Keratinocyte (primary cell): ENCODE measurements at regions not wholly inside any gene's neighbourhood (a gene's known extent, or its start where the extent isn't known, plus 50 kb on each side); places are given as distances from the start of the nearest gene placed in this dataset.

Source experiments
- CTCF ChIP-seq, 3 experiments: IDR thresholded peaks in 1 of 3; conservative IDR thresholded peaks in 1 of 3; optimal IDR thresholded peaks in 1 of 3; 2 replicates in 2 of 3; 3 replicates in 1 of 3; pipeline versions ENCODE3 to v1.5.1; 2011; ENCODE audit warnings: low read length in 3 of 3, mild to moderate bottlenecking in 3 of 3, moderate library complexity in 2 of 3, control low read depth in 1 of 3, inconsistent platforms in 1 of 3; ENCODE audit not compliant: insufficient read depth in 2 of 3; ENCODE audit errors: extremely low read depth in 1 of 3
- EZH2 ChIP-seq: IDR thresholded peaks from one replicate; pipeline ENCODE4 v1.6.1; 2012; ENCODE audit warnings: inconsistent platforms, mild to moderate bottlenecking, low read length, moderate library complexity

GRCh38 chr6:121920616-121921015 is 478.8 kb upstream of the HSF2 start:
- TF ChIP-seq EZH2, result no peak
- no peak for TF ChIP-seq CTCF (optimal IDR thresholded peaks at IDR 0.05 in 1 of 3, IDR thresholded peaks at IDR 0.05 in 1 of 3, conservative IDR thresholded peaks at IDR 0.05 in 1 of 3; ENCODE audit: extremely low read depth in 1 of 3, insufficient read depth in 2 of 3, low read length in 3 of 3)
